ENCODE measurements at regions not wholly inside any gene's neighbourhood (a gene's known extent, or its start where the extent isn't known, plus 50 kb on each side); places are given as distances from the start of the nearest gene placed in this dataset.
"Not testable (repeated sequence)": the region's sequence is repeated elsewhere in the genome, so short reads cannot be mapped to it uniquely, and the experiment has no call there.

GRCh38 chr10:89992575-89992974 is 291.2 kb downstream of the KIF20B start:
- ChIA-PET CTCF (no interaction called here), POLR2A (no interaction called here)
- no peaks in the 10 kb centered on the region for H3K27me3 ChIP-seq (ENCODE audit: control insufficient read depth, insufficient read depth, low read length)
- no peak for TF ChIP-seq POLR2AphosphoS5 (IDR thresholded peaks at IDR 0.05; ENCODE audit: low read depth, low read length)
- TF ChIP-seq REST (IDR thresholded peaks at IDR 0.05; ENCODE audit: insufficient read depth in 1 of 2, low read depth in 2 of 2, low read length in 1 of 2): no peak
- no peak for TF ChIP-seq TCF7L2 (IDR thresholded peaks at IDR 0.05; ENCODE audit: low read depth, low read length)
- TF ChIP-seq SIN3A (IDR thresholded peaks at IDR 0.05; ENCODE audit: borderline replicate concordance, insufficient read depth, low read depth, low read length): no peak
- no peak for TF ChIP-seq CTCF (IDR thresholded peaks at IDR 0.05)
- ATAC-seq (no peak), DNase-seq (ENCODE audit: low read depth, low spot score) (no peak)
- H3K27ac ChIP-seq (ENCODE audit: low read length): no peak overlapping the region
- H3K4me3 ChIP-seq (ENCODE audit: low read depth in 2 of 2, low read length in 2 of 2): no peak overlapping the region
- H3K4me1 ChIP-seq (ENCODE audit: control insufficient read depth, insufficient read depth, low read length): no peaks in the 10 kb centered on the region
- intact Hi-C loops (cut with micrococcal nuclease; ENCODE audit: unreplicated experiment) (no loop called here), in situ Hi-C loops (cut with HindIII; ENCODE audit: low pct_unique_long_range_greater_than_20kb, low sequenced_read_pairs) (no loop called here)
- peaks cover 3% of the 10 kb centered on the region for H3K9me3 ChIP-seq (ENCODE audit: control insufficient read depth, insufficient read depth, low read depth, low read length)
- no peaks in the 10 kb centered on the region for H3K36me3 ChIP-seq (ENCODE audit: control insufficient read depth, insufficient read depth, low read length)
- no TSS peak for BruUV-seq (replicated peaks)

- no peaks in the 10 kb centered on the region for H3K4me1 ChIP-seq (ENCODE audit: control insufficient read depth, insufficient read depth, low read length)
- H3K36me3 ChIP-seq (ENCODE audit: control insufficient read depth, insufficient read depth, low read length): no peaks in the 10 kb centered on the region
- in situ Hi-C loops (cut with HindIII; ENCODE audit: low pct_unique_long_range_greater_than_20kb, low sequenced_read_pairs) (no loop called here), intact Hi-C loops (cut with micrococcal nuclease; ENCODE audit: unreplicated experiment) (no loop called here)
- POLR2A ChIA-PET: no interaction called here
- no peak overlapping the region for H3K4me3 ChIP-seq (ENCODE audit: low read depth in 2 of 2, low read length in 2 of 2)
- DNase-seq (ENCODE audit: low read depth, low spot score): no peak
- ATAC-seq: no peak
- no TSS peak for BruUV-seq (replicated peaks)
- CTCF ChIA-PET: interaction anchor here (0.6 kb wide), 1 partner anchor 80 kb away, joined by 7 read pairs; no protein-coding TSS in a partner anchor
- no peaks in the 10 kb centered on the region for H3K27me3 ChIP-seq (ENCODE audit: control insufficient read depth, insufficient read depth, low read length)
- no peak overlapping the region for H3K27ac ChIP-seq (ENCODE audit: low read length)
- H3K9me3 ChIP-seq (ENCODE audit: control insufficient read depth, insufficient read depth, low read depth, low read length): no peaks in the 10 kb centered on the region
- TF ChIP-seq POLR2AphosphoS5 (IDR thresholded peaks at IDR 0.05; ENCODE audit: low read depth, low read length) (no peak), CTCF (IDR thresholded peaks at IDR 0.05) (no peak), REST (IDR thresholded peaks at IDR 0.05; ENCODE audit: insufficient read depth in 1 of 2, low read depth in 2 of 2, low read length in 1 of 2) (no peak), TCF7L2 (IDR thresholded peaks at IDR 0.05; ENCODE audit: low read depth, low read length) (no peak), SIN3A (IDR thresholded peaks at IDR 0.05; ENCODE audit: borderline replicate concordance, insufficient read depth, low read depth, low read length) (no peak)
Measured at GRCh38 chr10:90007226-90007625, 305.8 kb downstream of the KIF20B start.

DNA sequence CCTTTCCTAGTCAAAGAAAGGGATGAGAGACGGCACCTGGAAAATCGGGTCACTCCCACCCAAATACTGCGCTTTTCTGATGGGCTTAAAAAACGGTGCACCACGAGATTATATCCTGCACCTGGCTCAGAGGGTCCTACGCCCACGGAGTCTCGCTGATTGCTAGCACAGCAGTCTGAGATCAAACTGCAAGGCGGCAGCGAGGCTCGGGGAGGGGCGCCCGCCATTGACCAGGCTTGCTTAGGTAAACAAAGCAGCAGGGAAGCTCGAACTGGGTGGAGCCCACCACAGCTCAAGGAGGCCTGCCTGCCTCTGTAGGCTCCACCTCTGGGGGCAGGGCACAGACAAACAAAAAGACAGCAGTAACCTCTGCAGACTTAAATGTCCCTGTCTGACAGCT is 309.9 kb downstream of the KIF20B start:
- H3K4me1 ChIP-seq (ENCODE audit: control insufficient read depth, insufficient read depth, low read length); ATAC-seq; H3K27ac ChIP-seq (ENCODE audit: low read length); H3K27me3 ChIP-seq (ENCODE audit: control insufficient read depth, insufficient read depth, low read length); H3K9me3 ChIP-seq (ENCODE audit: control insufficient read depth, insufficient read depth, low read depth, low read length); intact Hi-C loops (cut with micrococcal nuclease; ENCODE audit: unreplicated experiment); H3K4me3 ChIP-seq (ENCODE audit: low read depth in 2 of 2, low read length in 2 of 2); CTCF ChIA-PET; BruUV-seq (replicated peaks); H3K36me3 ChIP-seq (ENCODE audit: control insufficient read depth, insufficient read depth, low read length); DNase-seq (ENCODE audit: low read depth, low spot score); in situ Hi-C loops (cut with HindIII; ENCODE audit: low pct_unique_long_range_greater_than_20kb, low sequenced_read_pairs); POLR2A ChIA-PET: not testable (repeated sequence)

All from Panc1 (cell line).